K562 (cell line): ENCODE measurements at regions not wholly inside any gene's neighbourhood (a gene's known extent, or its start where the extent isn't known, plus 50 kb on each side); places are given as distances from the start of the nearest gene placed in this dataset.

Source experiments
- YBX1 ChIP-seq: fragments of 450-650 bp; IDR thresholded peaks from 2 replicates; pipeline ENCODE4 v1.7.1; 2016; ENCODE audit warnings: mild to moderate bottlenecking
- TF ChIP-seq, protein P1 (sequence below), 3 experiments: IDR thresholded peaks in 2 of 3; conservative IDR thresholded peaks in 1 of 3; 2 replicates each; pipeline ENCODE4 v1.5.1; 2011 to 2012; ENCODE audit warnings: low read length in 3 of 3, mild to moderate bottlenecking in 3 of 3, control low read depth in 2 of 3, improper control_type of control experiment in 1 of 3, inconsistent platforms in 1 of 3, low read depth in 1 of 3, mixed read lengths in 1 of 3, moderate library complexity in 1 of 3; ENCODE audit not compliant: insufficient read depth in 2 of 3

DNA sequence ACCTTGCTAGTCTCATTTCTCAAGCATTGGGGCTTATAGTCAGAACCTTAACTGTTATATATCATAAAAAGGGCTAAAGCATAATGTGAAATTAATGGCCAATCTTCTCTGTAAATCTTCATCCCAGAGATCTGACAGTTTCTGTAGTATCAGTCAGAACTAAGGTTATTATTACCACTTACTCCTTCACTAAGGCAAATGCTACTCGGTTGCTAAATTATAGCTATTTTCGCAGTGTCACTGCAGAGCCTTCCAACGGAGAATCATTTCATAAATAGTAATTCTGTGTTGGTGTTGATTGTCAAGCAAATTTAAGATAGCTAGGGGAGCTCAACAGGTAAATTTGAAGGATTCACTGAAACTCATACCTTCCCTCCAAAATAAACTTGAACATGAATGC lies 258.0 kb downstream of the METTL4 start:
- TF ChIP-seq YBX1 = no peak
- TF ChIP-seq, protein P1, sequence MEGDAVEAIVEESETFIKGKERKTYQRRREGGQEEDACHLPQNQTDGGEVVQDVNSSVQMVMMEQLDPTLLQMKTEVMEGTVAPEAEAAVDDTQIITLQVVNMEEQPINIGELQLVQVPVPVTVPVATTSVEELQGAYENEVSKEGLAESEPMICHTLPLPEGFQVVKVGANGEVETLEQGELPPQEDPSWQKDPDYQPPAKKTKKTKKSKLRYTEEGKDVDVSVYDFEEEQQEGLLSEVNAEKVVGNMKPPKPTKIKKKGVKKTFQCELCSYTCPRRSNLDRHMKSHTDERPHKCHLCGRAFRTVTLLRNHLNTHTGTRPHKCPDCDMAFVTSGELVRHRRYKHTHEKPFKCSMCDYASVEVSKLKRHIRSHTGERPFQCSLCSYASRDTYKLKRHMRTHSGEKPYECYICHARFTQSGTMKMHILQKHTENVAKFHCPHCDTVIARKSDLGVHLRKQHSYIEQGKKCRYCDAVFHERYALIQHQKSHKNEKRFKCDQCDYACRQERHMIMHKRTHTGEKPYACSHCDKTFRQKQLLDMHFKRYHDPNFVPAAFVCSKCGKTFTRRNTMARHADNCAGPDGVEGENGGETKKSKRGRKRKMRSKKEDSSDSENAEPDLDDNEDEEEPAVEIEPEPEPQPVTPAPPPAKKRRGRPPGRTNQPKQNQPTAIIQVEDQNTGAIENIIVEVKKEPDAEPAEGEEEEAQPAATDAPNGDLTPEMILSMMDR (IDR thresholded peaks at IDR 0.05 in 2 of 3, conservative IDR thresholded peaks at IDR 0.05 in 1 of 3; ENCODE audit: insufficient read depth in 2 of 3, low read depth in 1 of 3, low read length in 3 of 3) = no peak
